Activated T-cell treated with anti-CD3 and anti-CD28 coated beads, Interleukin-2, amount 50 U/mL, for 1 hour (primary cell): ENCODE measurements at regions not wholly inside any gene's neighbourhood (a gene's known extent, or its start where the extent isn't known, plus 50 kb on each side); places are given as distances from the start of the nearest gene placed in this dataset.

Experiments
- DNase-seq: peaks from one replicate; pipeline ENCODE4 v3.0.0-alpha.2; 2020

GRCh38 chr2:104164721-104165252 is 689.1 kb upstream of the POU3F3 start:
- DNase-seq: no peak

DNA sequence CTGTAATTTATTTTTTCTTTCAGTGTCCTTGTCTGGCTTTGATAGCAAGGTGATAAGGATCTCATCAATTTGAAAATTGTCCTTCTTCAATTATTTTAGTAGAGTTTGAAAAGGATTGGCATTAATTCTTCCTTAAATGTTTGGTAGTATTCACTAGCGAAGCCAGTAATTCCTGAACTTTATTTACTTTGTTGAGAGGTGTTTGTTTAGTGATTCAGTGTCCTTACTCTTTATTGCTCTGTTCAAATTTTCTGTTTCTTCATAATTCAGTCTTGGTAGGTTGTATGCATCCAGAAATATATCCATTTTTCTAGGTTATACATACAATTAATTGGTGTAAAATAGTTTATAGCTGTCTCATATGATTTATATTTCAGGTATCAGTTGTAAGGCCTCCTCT is 676.7 kb upstream of the POU3F3 start:
- no peak for DNase-seq

GRCh38 chr2:104179644-104180043 is 674.3 kb upstream of the POU3F3 start:
- no peak for DNase-seq

DNA sequence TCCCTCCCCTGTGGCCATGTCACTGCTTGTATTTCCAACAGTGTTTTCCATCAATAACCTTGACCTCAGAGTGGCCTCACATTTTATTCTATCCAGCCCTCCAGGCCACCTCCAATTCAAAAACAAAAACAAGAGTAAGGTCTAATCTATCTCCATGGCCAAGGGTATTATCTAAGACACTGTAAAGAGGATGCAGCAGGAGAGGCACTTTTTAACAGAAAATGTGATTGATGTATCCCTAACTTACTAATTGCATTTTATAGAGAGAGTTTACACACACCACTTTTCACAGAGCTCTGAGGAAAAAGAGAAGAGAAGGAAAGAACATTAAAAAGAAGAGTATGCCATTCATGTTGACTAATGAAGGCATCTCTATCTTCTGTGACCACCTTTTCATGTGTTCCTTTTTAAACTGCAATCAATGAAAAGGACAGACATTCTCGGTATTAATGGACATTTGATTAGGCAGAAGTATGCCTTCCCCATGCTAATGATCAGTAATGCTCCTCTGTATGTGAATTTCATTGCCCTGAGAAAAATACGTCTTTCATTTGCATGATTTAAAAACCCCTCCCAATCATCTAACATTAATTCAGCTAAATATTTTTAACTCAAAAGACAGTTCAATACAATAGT is 653.3 kb upstream of the POU3F3 start:
- DNase-seq: no peak

DNA sequence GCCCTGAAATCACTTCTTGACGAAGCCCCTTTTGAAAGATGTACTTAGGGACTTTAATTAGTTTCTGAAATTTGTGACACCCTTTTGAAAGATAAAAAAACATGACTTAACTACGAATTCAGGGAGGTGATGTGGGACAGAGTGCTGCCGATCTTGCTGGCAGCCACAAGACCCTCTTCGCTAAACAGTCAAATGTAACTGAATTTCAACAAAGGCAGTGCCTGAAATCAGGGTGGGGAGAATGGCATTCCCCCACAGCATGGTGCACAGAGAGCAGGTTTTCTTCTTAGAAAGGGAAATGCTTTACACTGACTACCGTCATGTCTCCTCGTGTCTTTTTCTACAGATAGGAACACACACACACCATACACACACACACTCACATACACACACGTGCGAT is 640.2 kb upstream of the POU3F3 start:
- no peak for DNase-seq

DNA sequence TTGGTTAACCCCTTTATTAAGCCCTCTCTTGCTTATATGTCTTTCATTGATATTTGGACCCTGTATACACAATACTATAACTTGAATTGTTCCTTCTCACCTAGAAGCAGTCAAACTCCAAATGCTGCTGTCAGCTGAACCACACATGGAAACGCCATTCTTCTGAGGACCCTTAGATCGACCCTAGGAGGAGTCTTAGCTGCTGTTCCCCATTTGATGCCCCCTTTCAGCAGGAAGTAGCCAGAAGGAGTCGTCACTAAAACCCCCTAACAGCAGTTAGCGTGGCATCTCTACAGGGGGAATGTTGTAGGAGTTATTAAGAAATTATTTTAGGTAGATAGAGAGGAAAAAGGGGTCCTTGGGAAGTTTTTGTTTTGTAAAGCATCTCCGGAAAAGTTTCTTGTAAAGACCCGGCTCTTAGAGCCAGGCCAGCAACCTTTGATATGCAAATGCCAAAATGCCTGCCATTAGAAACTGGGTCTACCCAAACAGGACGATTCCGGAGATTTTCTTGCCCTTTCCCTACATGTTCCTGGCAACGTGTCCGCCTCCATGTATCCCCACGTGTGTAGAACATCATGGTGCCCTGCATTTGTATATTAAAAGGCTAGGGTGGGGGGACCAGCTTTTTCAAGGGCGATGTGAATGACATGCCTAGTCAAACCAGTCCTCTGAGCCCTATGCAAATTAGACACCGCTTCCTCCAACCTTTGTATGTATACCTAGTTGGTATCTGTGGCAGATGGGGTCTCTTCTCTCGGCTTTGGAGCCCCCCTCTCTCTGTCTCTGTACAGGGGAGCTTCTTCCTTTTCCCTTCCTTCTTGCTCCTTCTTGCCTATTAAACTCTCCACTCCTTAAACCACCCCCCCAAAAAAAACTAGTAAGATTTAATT is 638.4 kb upstream of the POU3F3 start:
- no peak for DNase-seq

- no peak for DNase-seq
These were observed 620.3 kb upstream of the POU3F3 start for GRCh38 chr2:104233591-104233990.

- DNase-seq: no peak
These were observed 617.4 kb upstream of the POU3F3 start for GRCh38 chr2:104236491-104236890.

- no peak for DNase-seq
These were observed 612.9 kb upstream of the POU3F3 start for GRCh38 chr2:104240984-104241383.

DNA sequence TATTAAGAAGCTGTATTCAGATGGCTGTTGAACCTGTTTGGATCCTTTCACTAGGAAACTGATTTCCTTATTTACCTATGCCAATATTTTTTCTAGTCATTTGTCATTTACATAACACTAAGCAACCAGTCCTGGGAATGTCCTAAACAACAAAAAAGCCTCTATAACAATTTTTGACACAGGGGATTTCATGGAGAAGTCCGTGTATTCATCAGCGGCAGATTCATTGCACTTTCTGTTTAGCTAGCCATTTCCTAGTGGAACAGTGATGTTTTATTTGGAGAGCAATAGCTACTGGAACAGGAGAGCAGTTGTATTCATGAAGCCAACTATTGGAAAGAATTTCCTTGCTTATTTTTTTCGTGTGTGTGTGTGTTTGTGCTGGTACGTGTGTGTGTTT is 604.3 kb upstream of the POU3F3 start:
- DNase-seq: no peak

DNA sequence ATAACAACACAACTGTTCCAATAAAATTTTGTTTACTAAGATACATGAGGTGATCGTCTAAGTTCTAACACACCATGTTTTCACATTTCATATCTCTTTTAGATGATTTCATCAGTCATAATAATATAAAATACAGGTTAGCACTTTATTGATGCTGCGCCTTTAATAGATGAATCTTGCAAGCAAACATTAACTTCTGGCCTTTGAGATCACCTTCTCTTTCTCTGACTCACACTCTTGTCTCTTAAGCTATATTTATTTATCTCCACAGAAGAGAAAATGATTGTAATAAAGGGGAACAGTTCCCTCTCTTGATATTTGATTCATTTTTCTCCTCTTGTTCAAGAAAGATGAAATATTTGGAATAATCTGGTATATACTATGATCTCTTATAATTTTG is 603.3 kb upstream of the POU3F3 start:
- no peak for DNase-seq

GRCh38 chr2:104254017-104254416 is 599.9 kb upstream of the POU3F3 start:
- no peak for DNase-seq

GRCh38 chr2:104262714-104263113 is 591.2 kb upstream of the POU3F3 start:
- no peak for DNase-seq

GRCh38 chr2:104279646-104280045 is 574.3 kb upstream of the POU3F3 start:
- DNase-seq: no peak

DNA sequence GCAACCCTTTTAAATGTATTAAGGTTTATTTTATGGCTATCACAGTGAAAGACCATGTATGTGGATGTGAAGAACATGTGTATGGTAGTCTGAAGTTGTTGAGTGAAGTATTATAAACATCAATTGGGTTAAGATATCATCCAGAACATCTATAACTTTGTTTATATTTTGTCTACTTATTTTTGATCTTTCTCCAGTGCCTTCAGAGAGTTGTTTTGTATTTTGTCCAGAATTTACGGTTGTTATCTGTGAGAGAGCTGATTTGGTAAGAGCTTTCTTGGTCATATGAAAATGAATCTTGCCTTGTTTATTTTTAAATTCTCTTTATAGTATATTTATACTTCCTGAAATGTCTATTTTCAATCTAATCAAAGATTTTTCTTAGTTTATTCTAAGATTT is 573.7 kb upstream of the POU3F3 start:
- no peak for DNase-seq

- DNase-seq: no peak
These were observed 567.1 kb upstream of the POU3F3 start for GRCh38 chr2:104286841-104287240.

DNA sequence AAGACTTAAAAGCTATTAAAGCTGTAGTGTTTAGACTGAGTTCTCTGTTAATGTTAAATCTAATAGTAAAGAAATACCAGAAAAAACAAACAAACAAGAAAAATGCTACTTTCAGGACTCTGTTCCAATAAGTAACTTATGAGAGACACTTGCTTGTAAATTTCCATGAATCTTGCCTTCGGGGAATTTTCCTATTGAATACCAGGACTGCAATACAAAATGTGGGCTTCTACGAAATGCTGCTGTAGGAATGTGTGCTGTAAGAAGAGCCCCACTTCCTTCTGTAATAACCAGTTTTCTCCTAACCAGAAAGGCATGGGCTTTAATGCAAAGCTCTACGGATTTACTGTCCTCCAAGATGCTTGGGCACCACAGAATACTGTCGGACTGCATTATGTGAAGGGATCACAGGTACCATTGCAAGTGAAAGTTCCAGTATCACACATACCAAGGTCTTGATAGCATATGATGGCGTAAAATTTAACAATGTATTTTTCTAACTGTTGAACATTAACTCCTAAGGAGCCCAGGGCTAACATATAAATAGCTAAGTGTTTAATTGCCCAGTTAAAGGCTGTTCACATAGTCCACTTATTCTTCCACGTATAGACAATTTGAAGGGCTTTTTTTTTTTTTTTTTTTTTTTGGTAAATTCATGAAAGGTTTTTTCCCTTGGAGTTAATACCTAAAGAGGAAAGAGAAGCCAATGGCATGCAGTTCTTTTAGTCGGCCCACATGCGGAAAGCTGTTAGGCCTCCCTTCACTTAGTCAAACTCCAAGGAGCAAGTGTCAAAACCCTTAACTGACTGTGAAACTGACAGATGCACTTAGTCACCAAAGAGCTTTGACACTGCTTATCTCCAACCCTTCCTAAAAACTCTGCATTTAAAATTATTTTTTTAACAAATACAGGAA is 564.0 kb upstream of the POU3F3 start:
- DNase-seq: no peak

DNA sequence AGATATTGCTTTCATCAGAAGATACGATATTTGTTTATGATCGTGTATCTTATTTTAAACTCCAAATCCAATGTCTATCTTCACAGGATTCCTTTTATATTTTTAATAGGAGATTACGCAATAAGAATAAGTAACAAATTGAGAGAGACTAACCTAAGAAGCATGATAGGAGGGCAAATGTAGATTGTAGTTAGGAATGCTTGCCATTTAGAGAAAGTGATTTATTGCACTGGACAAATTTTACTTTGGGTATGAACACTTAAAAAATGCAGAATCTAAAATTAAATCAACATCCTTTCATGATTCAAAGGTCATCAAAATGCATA is 563.4 kb upstream of the POU3F3 start:
- DNase-seq: no peak

DNA sequence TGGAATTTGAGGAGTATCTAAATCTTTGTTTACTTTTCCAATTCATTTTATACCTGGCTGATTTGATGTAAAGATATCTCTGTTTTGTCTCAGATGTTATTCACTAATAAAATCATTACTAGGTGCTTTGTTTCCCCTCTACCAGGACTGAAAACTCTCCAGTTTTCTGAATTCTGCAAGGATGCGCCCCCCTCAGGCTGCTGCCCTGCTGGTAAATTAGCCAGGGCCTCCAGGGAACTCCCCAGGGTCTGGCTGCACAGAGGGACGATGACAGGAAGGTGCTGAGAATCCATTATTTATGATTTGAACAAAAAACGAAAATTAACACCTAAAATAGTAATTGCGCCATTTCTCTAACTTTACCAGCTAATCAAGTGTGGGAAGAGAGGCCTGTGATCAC is 541.2 kb upstream of the POU3F3 start:
- DNase-seq: no peak

- DNase-seq: no peak
These were observed 535.8 kb upstream of the POU3F3 start for GRCh38 chr2:104318001-104318665.

- DNase-seq: no peak
These were observed 532.7 kb upstream of the POU3F3 start for GRCh38 chr2:104321116-104321795.

- DNase-seq: no peak
These were observed 532.0 kb upstream of the POU3F3 start for GRCh38 chr2:104321796-104322349.
